Stimulated activated CD8-positive, alpha-beta memory T cell treated with anti-CD3 and anti-CD28 coated beads, Interleukin-15, amount 100 ng/mL, for 1 hour (primary cell): ENCODE measurements at regions not wholly inside any gene's neighbourhood (a gene's known extent, or its start where the extent isn't known, plus 50 kb on each side); places are given as distances from the start of the nearest gene placed in this dataset.
"Not testable (repeated sequence)": the region's sequence is repeated elsewhere in the genome, so short reads cannot be mapped to it uniquely, and the experiment has no call there.

Experiments
- DNase-seq: peaks from one replicate; pipeline ENCODE4 v3.0.0-alpha.2; 2020; ENCODE audit warnings: low read depth

GRCh38 chr6:26175033-26175427 lies 87.8 kb downstream of the HFE start:
- no peak for DNase-seq

GRCh38 chr6:26175428-26176181 lies 88.4 kb downstream of the HFE start:
- DNase-seq, result no peak

GRCh38 chr6:26179675-26180074 lies 92.4 kb downstream of the HFE start:
- no peak for DNase-seq

GRCh38 chr6:26180346-26180745 lies 93.1 kb downstream of the HFE start:
- no peak for DNase-seq

- DNase-seq, result no peak
These were observed 96.0 kb downstream of the HFE start for GRCh38 chr6:26183237-26183580.

GRCh38 chr6:26183581-26184366 lies 96.5 kb downstream of the HFE start:
- no peak for DNase-seq

GRCh38 chr6:26184367-26184891 lies 97.2 kb downstream of the HFE start:
- no peak for DNase-seq

- no peak for DNase-seq
These were observed 97.8 kb downstream of the HFE start for GRCh38 chr6:26185004-26185403.

GRCh38 chr6:26185802-26186201 lies 98.6 kb downstream of the HFE start:
- no peak for DNase-seq

GRCh38 chr6:26186652-26187051 lies 99.4 kb downstream of the HFE start:
- no peak for DNase-seq

GRCh38 chr6:26187292-26187691 lies 100.1 kb downstream of the HFE start:
- DNase-seq, result no peak

GRCh38 chr6:26187981-26188635 lies 100.9 kb downstream of the HFE start:
- no peak for DNase-seq

- DNase-seq, result not testable (repeated sequence)
These were observed 104.3 kb downstream of the HFE start for GRCh38 chr6:26191512-26191911.

- no peak for DNase-seq
These were observed 106.5 kb downstream of the HFE start for GRCh38 chr6:26193467-26194328.

GRCh38 chr6:26194329-26194701 lies 107.1 kb downstream of the HFE start:
- no peak for DNase-seq

GRCh38 chr6:26194816-26195375 lies 107.7 kb downstream of the HFE start:
- no peak for DNase-seq

GRCh38 chr6:26195376-26195923 lies 108.2 kb downstream of the HFE start:
- DNase-seq, result no peak

- no peak for DNase-seq
These were observed 109.0 kb downstream of the HFE start for GRCh38 chr6:26195924-26196845.

GRCh38 chr6:26196846-26197635 lies 109.8 kb downstream of the HFE start:
- no peak for DNase-seq

GRCh38 chr6:26197636-26197932 lies 110.4 kb downstream of the HFE start:
- DNase-seq, result no peak
